ENCODE measurements at regions not wholly inside any gene's neighbourhood (a gene's known extent, or its start where the extent isn't known, plus 50 kb on each side); places are given as distances from the start of the nearest gene placed in this dataset.

- DNase-seq (ENCODE audit: extremely low spot score, insufficient read length, low read depth), result no peak
- FAIRE-seq, result no peak
These were observed 1086.1 kb upstream of the CNTN5 start for GRCh38 chr11:97934572-97935208.

- no peak for DNase-seq (ENCODE audit: extremely low spot score, insufficient read length, low read depth)
- FAIRE-seq, result no peak
These were observed 1083.2 kb upstream of the CNTN5 start for GRCh38 chr11:97937501-97937900.

GRCh38 chr11:97938789-97939188 lies 1082.0 kb upstream of the CNTN5 start:
- DNase-seq (ENCODE audit: extremely low spot score, insufficient read length, low read depth), result no peak
- no peak for FAIRE-seq

GRCh38 chr11:97943493-97943892 lies 1077.3 kb upstream of the CNTN5 start:
- no peak for DNase-seq (ENCODE audit: extremely low spot score, insufficient read length, low read depth)
- FAIRE-seq, result no peak

- no peak for FAIRE-seq
These were observed 1072.0 kb upstream of the CNTN5 start for GRCh38 chr11:97948793-97949192.

GRCh38 chr11:97955595-97955994 lies 1065.2 kb upstream of the CNTN5 start:
- FAIRE-seq (no peak), DNase-seq (ENCODE audit: extremely low spot score, insufficient read length, low read depth) (no peak)

More at GRCh38 chr11:97948793-97949192, 1072.0 kb upstream of the CNTN5 start:
- no peak for DNase-seq (ENCODE audit: extremely low spot score, insufficient read length, low read depth)

- no peak for DNase-seq (ENCODE audit: extremely low spot score, insufficient read length, low read depth)
- no peak for FAIRE-seq
These were observed 1063.8 kb upstream of the CNTN5 start for GRCh38 chr11:97956904-97957303.

GRCh38 chr11:97961431-97961830 lies 1059.3 kb upstream of the CNTN5 start:
- DNase-seq (ENCODE audit: extremely low spot score, insufficient read length, low read depth) (no peak), FAIRE-seq (no peak)

- FAIRE-seq, result no peak
- DNase-seq (ENCODE audit: extremely low spot score, insufficient read length, low read depth), result no peak
These were observed 1058.0 kb upstream of the CNTN5 start for GRCh38 chr11:97962758-97963157.

- FAIRE-seq (no peak), DNase-seq (ENCODE audit: extremely low spot score, insufficient read length, low read depth) (no peak)
These were observed 1057.0 kb upstream of the CNTN5 start for GRCh38 chr11:97963528-97964331.

- FAIRE-seq, result no peak
These were observed 1056.3 kb upstream of the CNTN5 start for GRCh38 chr11:97964332-97965004.

GRCh38 chr11:97965849-97966646 lies 1054.7 kb upstream of the CNTN5 start:
- FAIRE-seq, result no peak
- no peak for DNase-seq (ENCODE audit: extremely low spot score, insufficient read length, low read depth)

More at GRCh38 chr11:97964332-97965004, 1056.3 kb upstream of the CNTN5 start:
- DNase-seq (ENCODE audit: extremely low spot score, insufficient read length, low read depth), result no peak

GRCh38 chr11:97966901-97967300 lies 1053.8 kb upstream of the CNTN5 start:
- DNase-seq (ENCODE audit: extremely low spot score, insufficient read length, low read depth) (no peak), FAIRE-seq (no peak)

GRCh38 chr11:97968071-97968470 lies 1052.7 kb upstream of the CNTN5 start:
- FAIRE-seq (no peak), DNase-seq (ENCODE audit: extremely low spot score, insufficient read length, low read depth) (no peak)

- FAIRE-seq (no peak), DNase-seq (ENCODE audit: extremely low spot score, insufficient read length, low read depth) (no peak)
These were observed 1048.0 kb upstream of the CNTN5 start for GRCh38 chr11:97972731-97973130.

GRCh38 chr11:97973352-97973857 lies 1047.3 kb upstream of the CNTN5 start:
- DNase-seq (ENCODE audit: extremely low spot score, insufficient read length, low read depth) (no peak), FAIRE-seq (no peak)

- FAIRE-seq, result no peak
- no peak for DNase-seq (ENCODE audit: extremely low spot score, insufficient read length, low read depth)
These were observed 1045.8 kb upstream of the CNTN5 start for GRCh38 chr11:97974798-97975498.

- DNase-seq (ENCODE audit: extremely low spot score, insufficient read length, low read depth), result no peak
- FAIRE-seq, result no peak
These were observed 1043.0 kb upstream of the CNTN5 start for GRCh38 chr11:97977726-97978125.

GRCh38 chr11:97979741-97980140 lies 1041.0 kb upstream of the CNTN5 start:
- FAIRE-seq (no peak), DNase-seq (ENCODE audit: extremely low spot score, insufficient read length, low read depth) (no peak)

Data from GM18507 (cell line).